H1 (cell line): ENCODE measurements at regions not wholly inside any gene's neighbourhood (a gene's known extent, or its start where the extent isn't known, plus 50 kb on each side); places are given as distances from the start of the nearest gene placed in this dataset.

Experiments used
- CTCF ChIA-PET: fragments of 300-600 bp; sonication (Branson Sonifier 250); formaldehyde crosslinking; loops from one replicate; lab custom pipeline; 2021; ENCODE audit not compliant: partially characterized antibody; lab: Charles Lee
- POLR2A ChIA-PET: fragments of 300-600 bp; sonication (Branson Sonifier 250); formaldehyde crosslinking; loops from one replicate; lab custom pipeline; 2021; ENCODE audit warnings: inconsistent platforms; ENCODE audit not compliant: partially characterized antibody; lab: Charles Lee
- DNase-seq, 2 experiments: peaks; one replicate each; pipeline versions ENCODE4 v3.0.0 to v3.0.0-alpha.2; 2010 to 2022; ENCODE audit warnings: low spot score in 2 of 2, low read depth in 1 of 2, mixed read lengths in 1 of 2
- FAIRE-seq: peaks from 2 replicates; lab custom pipeline; 2011; peaks lifted over from hg19 to GRCh38; lab: Jason Lieb, UNC
- H2AFZ ChIP-seq: 2 replicates; pipeline ENCODE4 v1.8.1; 2012; ENCODE audit warnings: low read length, inconsistent platforms
- H2AK5ac ChIP-seq: 2 replicates; pipeline ENCODE4 v1.6.1; 2013; ENCODE audit warnings: low read depth, low read length
- H2BK120ac ChIP-seq: replicated peaks from 2 replicates; pipeline ENCODE3; 2013; ENCODE audit warnings: low read depth, low read length, inconsistent platforms
- H2BK12ac ChIP-seq: 2 replicates; pipeline ENCODE4 v1.6.1; 2013; ENCODE audit warnings: low read depth, low read length
- H2BK15ac ChIP-seq: 2 replicates; pipeline ENCODE4 v1.6.1; 2013; ENCODE audit warnings: low read length
- H2BK20ac ChIP-seq: 2 replicates; pipeline ENCODE4 v1.6.1; 2013; ENCODE audit warnings: low read length
- H2BK5ac ChIP-seq: 2 replicates; pipeline ENCODE4 v1.6.1; 2013; ENCODE audit warnings: low read depth, low read length
- H3K14ac ChIP-seq: 2 replicates; pipeline ENCODE4 v1.6.1; 2013; ENCODE audit warnings: inconsistent platforms; ENCODE audit not compliant: insufficient read length
- H3K18ac ChIP-seq: 2 replicates; pipeline ENCODE4 v1.6.1; 2013; ENCODE audit warnings: low read length; ENCODE audit errors: extremely low read depth
- H3K23ac ChIP-seq: 2 replicates; pipeline ENCODE4 v1.6.1; 2013; ENCODE audit warnings: inconsistent platforms; ENCODE audit not compliant: insufficient read length
- H3K23me2 ChIP-seq: 2 replicates; pipeline ENCODE4 v1.6.1; 2013; ENCODE audit warnings: low read depth, low read length
- H3K27ac ChIP-seq: 2 replicates; pipeline ENCODE4 v1.6.1; 2011; ENCODE audit warnings: low read depth, low read length, inconsistent platforms
- H3K27me3 ChIP-seq, 4 experiments: replicated peaks in 1 of 4; 1 replicate in 1 of 4; 2 replicates in 3 of 4; pipeline versions ENCODE4 v1.6.1 to v1.8.1; 2011 to 2013; ENCODE audit warnings: low read length in 3 of 4, mild to moderate bottlenecking in 3 of 4, inconsistent platforms in 2 of 4, mixed read lengths in 2 of 4, moderate library complexity in 1 of 4; ENCODE audit not compliant: control insufficient read depth in 3 of 4, insufficient read depth in 3 of 4; ENCODE audit errors: extremely low read depth in 1 of 4
- H3K36me3 ChIP-seq, 4 experiments: 2 replicates each; pipeline versions ENCODE4 v1.6.1 to v1.8.1; 2011 to 2013; ENCODE audit warnings: mild to moderate bottlenecking in 4 of 4, low read length in 3 of 4, moderate library complexity in 2 of 4, control low read depth in 1 of 4, inconsistent platforms in 1 of 4; ENCODE audit not compliant: insufficient read depth in 4 of 4, control insufficient read depth in 2 of 4
- H3K4ac ChIP-seq: replicated peaks from 2 replicates; pipeline ENCODE3; 2013; ENCODE audit warnings: low read length, low read depth, mixed read lengths, inconsistent platforms; ENCODE audit not compliant: insufficient read length
- H3K4me1 ChIP-seq, 4 experiments: replicated peaks in 1 of 4; 1 replicate in 1 of 4; 2 replicates in 3 of 4; pipeline versions ENCODE4 v1.6.1 to v1.8.1; 2011 to 2013; ENCODE audit warnings: low read length in 3 of 4, inconsistent platforms in 2 of 4, mixed read lengths in 1 of 4; ENCODE audit not compliant: insufficient read depth in 4 of 4, control insufficient read depth in 3 of 4
- H3K4me2 ChIP-seq, 2 experiments: 2 replicates each; pipeline versions ENCODE4 v1.6.1 to v1.8.1; 2011 to 2013; ENCODE audit warnings: low read depth in 2 of 2, low read length in 2 of 2, control low read depth in 1 of 2, inconsistent platforms in 1 of 2, mild to moderate bottlenecking in 1 of 2; ENCODE audit not compliant: insufficient read depth in 1 of 2
- H3K4me3 ChIP-seq, 4 experiments: fragments of 200-600, 300-600 bp in 1 of 4; sonication (generic), shearing (Covaris generic), sonication (Bioruptor Twin) in 1 of 4; 2 replicates each; pipeline versions ENCODE4 v1.5.1 to v1.8.1; 2011 to 2016; ENCODE audit warnings: low read length in 4 of 4, low read depth in 3 of 4, control low read depth in 2 of 4, inconsistent platforms in 2 of 4, mild to moderate bottlenecking in 2 of 4, mixed read lengths in 1 of 4, moderate library complexity in 1 of 4; ENCODE audit not compliant: insufficient read depth in 2 of 4; ENCODE audit errors: extremely low read depth in 1 of 4
- H3K56ac ChIP-seq: replicated peaks from 2 replicates; pipeline ENCODE3; 2013; ENCODE audit warnings: low read depth, mild to moderate bottlenecking, mixed read lengths, low read length, inconsistent platforms; ENCODE audit not compliant: insufficient read length
- H3K79me1 ChIP-seq: 2 replicates; pipeline ENCODE4 v1.6.1; 2013; ENCODE audit warnings: low read depth, low read length, control low read depth
- H3K79me2 ChIP-seq, 2 experiments: 2 replicates each; pipeline versions ENCODE4 v1.6.1 to v1.8.1; 2012 to 2013; ENCODE audit warnings: low read length in 2 of 2, mild to moderate bottlenecking in 2 of 2, inconsistent platforms in 1 of 2; ENCODE audit not compliant: insufficient read depth in 2 of 2, control insufficient read depth in 1 of 2
- H3K9ac ChIP-seq, 4 experiments: replicated peaks in 1 of 4; 1 replicate in 1 of 4; 2 replicates in 3 of 4; pipeline versions ENCODE4 v1.6.1 to v1.8.1; 2011 to 2013; ENCODE audit warnings: low read depth in 3 of 4, low read length in 3 of 4, control low read depth in 2 of 4, mild to moderate bottlenecking in 2 of 4, moderate library complexity in 2 of 4, inconsistent platforms in 1 of 4; ENCODE audit errors: extremely low read depth in 1 of 4
- H3K9me3 ChIP-seq, 2 experiments: 2 replicates each; pipeline versions ENCODE4 v1.6.1 to v1.8.1; 2012 to 2013; ENCODE audit warnings: mild to moderate bottlenecking in 2 of 2, moderate library complexity in 2 of 2, control low read depth in 1 of 2, inconsistent platforms in 1 of 2, low read depth in 1 of 2, low read length in 1 of 2, mixed read lengths in 1 of 2; ENCODE audit not compliant: insufficient read depth in 2 of 2
- H4K20me1 ChIP-seq, 2 experiments: replicated peaks in 1 of 2; 2 replicates each; pipeline versions ENCODE3 to v1.8.1; 2011 to 2013; ENCODE audit warnings: inconsistent platforms in 2 of 2, low read length in 2 of 2, mild to moderate bottlenecking in 1 of 2; ENCODE audit not compliant: insufficient read depth in 2 of 2, control insufficient read depth in 1 of 2
- H4K5ac ChIP-seq: 2 replicates; pipeline ENCODE4 v1.6.1; 2013; ENCODE audit warnings: low read length, low read depth, mixed read lengths, inconsistent platforms; ENCODE audit not compliant: insufficient read length
- H4K8ac ChIP-seq: 2 replicates; pipeline ENCODE4 v1.8.0; 2013; ENCODE audit warnings: mild to moderate bottlenecking, moderate library complexity, low read length, inconsistent platforms; ENCODE audit not compliant: insufficient read depth; ENCODE audit errors: extremely low read depth
- H4K91ac ChIP-seq: replicated peaks from 2 replicates; pipeline ENCODE3; 2013; ENCODE audit warnings: low read length, mixed read lengths, inconsistent platforms; ENCODE audit not compliant: insufficient read length
- CBX5 ChIP-seq: fragments of 300-800, 300-1000 bp; sonication (generic); IDR thresholded peaks from 2 replicates; pipeline ENCODE4 v1.7.1; 2016; ENCODE audit warnings: antibody characterized with exemption, low read length, low read depth
- CTCF ChIP-seq, 3 experiments: IDR thresholded peaks; 1 replicate in 2 of 3; 2 replicates in 1 of 3; pipeline versions ENCODE4 v1.5.1 to v1.6.1; 2011; ENCODE audit warnings: low read length in 3 of 3, mild to moderate bottlenecking in 3 of 3, inconsistent platforms in 2 of 3, low read depth in 1 of 3, moderate library complexity in 1 of 3; ENCODE audit not compliant: insufficient read depth in 1 of 3; ENCODE audit errors: control extremely low read depth in 1 of 3
- SP2 ChIP-seq: IDR thresholded peaks from 2 replicates; pipeline ENCODE4 v1.6.1; 2012; ENCODE audit warnings: mild to moderate bottlenecking, low read length, inconsistent platforms
- TAF1 ChIP-seq: IDR thresholded peaks from 2 replicates; pipeline ENCODE4 v1.6.1; 2011; ENCODE audit warnings: mild to moderate bottlenecking, low read depth, low read length
- WGBS, 2 experiments: shearing (Covaris generic) in 1 of 2; methylation state at CpG; one replicate each; pipeline versions ENCODE4 v1.1.6 to v1.1.7; 2013 to 2015; ENCODE audit warnings: low lambda C conversion rate in 2 of 2, mixed read lengths in 2 of 2, inconsistent platforms in 1 of 2, low coverage in 1 of 2, missing lambda C conversion rate in 1 of 2; ENCODE audit not compliant: insufficient replicate concordance in 2 of 2, insufficient coverage in 1 of 2, insufficient read length in 1 of 2; ENCODE audit errors: extremely low coverage in 1 of 2, missing lambda C conversion rate in 1 of 2; 5-methylcytosine and 5-hydroxymethylcytosine counted together

- no peak overlapping the region for H3K23ac ChIP-seq
- H2AK5ac ChIP-seq: no peak overlapping the region
- no peaks in the 10 kb centered on the region for H3K27me3 ChIP-seq
- no peak overlapping the region for H4K91ac ChIP-seq
- no peaks in the 10 kb centered on the region for H3K36me3 ChIP-seq
- FAIRE-seq (no peak), DNase-seq (no peak)
- H2BK12ac ChIP-seq: no peak overlapping the region
- no peak overlapping the region for H4K5ac ChIP-seq
- WGBS, 2 experiments: 90% methylated on average over 5 of the region's 5 CpGs; no CpG with 5 or more reads in 1 of the 2 experiments
- no peak overlapping the region for H3K18ac ChIP-seq
- no peak overlapping the region for H3K4me2 ChIP-seq
- no peak overlapping the region for H2AFZ ChIP-seq
- ChIA-PET POLR2A (interaction anchor here (1.3 kb wide), 1 partner anchor 19 kb away, joined by 3 read pairs; no protein-coding TSS in a partner anchor), CTCF (interaction anchor here (0.8 to 1.1 kb wide), 2 partner anchors 75 to 96 kb away, joined by 3 read pairs; no protein-coding TSS in a partner anchor)
- no peak overlapping the region for H3K56ac ChIP-seq
- no peak overlapping the region for H2BK5ac ChIP-seq
- H4K8ac ChIP-seq: no peak overlapping the region
- no peak overlapping the region for H3K27ac ChIP-seq
- H3K4me1 ChIP-seq: no peaks in the 10 kb centered on the region
- no peak overlapping the region for H2BK15ac ChIP-seq
- TF ChIP-seq CBX5: no peak
- no peak for TF ChIP-seq SP2
- no peak for TF ChIP-seq TAF1
- TF ChIP-seq CTCF (IDR thresholded peaks at IDR 0.05; ENCODE audit: control extremely low read depth in 1 of 3, insufficient read depth in 1 of 3, low read depth in 1 of 3, low read length in 3 of 3): no peak
- no peaks in the 10 kb centered on the region for H4K20me1 ChIP-seq
- no peak overlapping the region for H2BK120ac ChIP-seq
- H3K4ac ChIP-seq: no peak overlapping the region
- H3K14ac ChIP-seq: no peak overlapping the region
- H3K79me2 ChIP-seq: no peaks in the 10 kb centered on the region
- H3K4me3 ChIP-seq: no peak overlapping the region
- H3K23me2 ChIP-seq: no peaks in the 10 kb centered on the region; the same call in 1 of the 2 replicates
- no peaks in the 10 kb centered on the region for H3K9me3 ChIP-seq
- no peak overlapping the region for H2BK20ac ChIP-seq
- no peak overlapping the region for H3K9ac ChIP-seq
- no peaks in the 10 kb centered on the region for H3K79me1 ChIP-seq
These were observed 916.6 kb downstream of the DIAPH3 start for GRCh38 chr13:59247171-59247570.
